LoVo (cell line): ENCODE measurements at regions not wholly inside any gene's neighbourhood (a gene's known extent, or its start where the extent isn't known, plus 50 kb on each side); places are given as distances from the start of the nearest gene placed in this dataset.

Experiments
- DNase-seq: peaks from one replicate; pipeline ENCODE4 v3.0.0-alpha.2; 2016; ENCODE audit warnings: low spot score

DNA sequence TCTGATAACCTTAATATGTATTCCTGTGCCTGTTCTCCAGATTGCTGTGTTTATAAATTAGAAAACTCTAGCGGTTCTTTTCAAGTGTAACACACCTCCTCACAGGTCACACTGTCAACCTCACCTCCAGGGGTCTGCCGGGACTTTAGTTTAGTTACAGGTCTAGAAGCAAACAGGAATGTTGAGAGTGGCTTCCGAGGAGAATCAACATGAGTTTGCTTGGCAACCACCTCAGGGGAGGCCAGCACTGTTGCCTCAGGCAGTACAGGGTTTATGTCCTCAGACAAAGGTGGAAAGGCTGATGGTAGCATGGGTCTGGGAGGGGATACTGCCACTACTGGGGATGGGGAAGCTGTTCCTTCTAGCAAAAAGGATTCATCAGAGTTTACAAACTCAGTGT is 438.0 kb downstream of the DTHD1 start:
- no peak for DNase-seq

- DNase-seq = no peak
These were observed 441.6 kb downstream of the DTHD1 start for GRCh38 chr4:36722986-36723385.

DNA sequence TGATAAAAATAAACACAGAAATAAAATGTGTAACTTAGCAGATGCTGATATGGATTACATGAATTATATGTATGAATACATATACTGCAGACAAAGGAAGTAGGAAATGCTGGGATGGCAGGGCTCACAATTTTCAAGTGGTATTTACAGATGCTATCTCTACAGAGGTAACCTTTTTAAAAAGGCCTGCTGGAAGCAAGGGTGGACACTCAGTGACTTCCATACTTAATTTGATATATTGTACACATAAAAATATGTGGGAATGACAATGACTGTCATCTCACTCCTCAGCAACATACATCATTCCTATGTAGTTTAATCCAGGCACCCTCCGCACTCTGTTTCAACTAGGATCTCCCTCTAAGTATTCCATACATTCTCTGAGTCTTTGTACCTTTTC is 452.9 kb downstream of the DTHD1 start:
- DNase-seq = no peak

DNA sequence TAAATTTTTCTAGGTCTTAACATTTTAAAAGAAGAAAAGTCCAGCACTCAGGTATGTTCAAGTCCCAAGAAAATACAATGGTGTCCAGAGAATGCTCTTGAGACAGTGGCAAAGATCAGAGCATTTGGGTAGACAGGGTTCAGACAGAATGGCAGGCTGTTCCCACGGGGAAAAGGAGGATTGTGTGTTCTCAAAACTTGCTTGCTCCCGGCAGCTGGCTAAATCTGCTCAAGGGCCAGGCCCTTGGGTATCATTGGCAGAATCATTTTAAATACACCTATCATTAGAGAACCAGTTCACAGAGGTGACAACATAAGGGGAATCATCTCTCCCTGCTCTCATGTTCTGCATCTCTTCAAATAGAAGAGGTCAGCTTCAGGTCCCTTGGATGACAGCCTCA is 456.3 kb downstream of the DTHD1 start:
- no peak for DNase-seq

GRCh38 chr4:36740796-36741310 is 459.4 kb downstream of the DTHD1 start:
- DNase-seq = no peak

- no peak for DNase-seq
These were observed 466.1 kb downstream of the DTHD1 start for GRCh38 chr4:36747277-36748129.

GRCh38 chr4:36753048-36753447 is 471.6 kb downstream of the DTHD1 start:
- no peak for DNase-seq

DNA sequence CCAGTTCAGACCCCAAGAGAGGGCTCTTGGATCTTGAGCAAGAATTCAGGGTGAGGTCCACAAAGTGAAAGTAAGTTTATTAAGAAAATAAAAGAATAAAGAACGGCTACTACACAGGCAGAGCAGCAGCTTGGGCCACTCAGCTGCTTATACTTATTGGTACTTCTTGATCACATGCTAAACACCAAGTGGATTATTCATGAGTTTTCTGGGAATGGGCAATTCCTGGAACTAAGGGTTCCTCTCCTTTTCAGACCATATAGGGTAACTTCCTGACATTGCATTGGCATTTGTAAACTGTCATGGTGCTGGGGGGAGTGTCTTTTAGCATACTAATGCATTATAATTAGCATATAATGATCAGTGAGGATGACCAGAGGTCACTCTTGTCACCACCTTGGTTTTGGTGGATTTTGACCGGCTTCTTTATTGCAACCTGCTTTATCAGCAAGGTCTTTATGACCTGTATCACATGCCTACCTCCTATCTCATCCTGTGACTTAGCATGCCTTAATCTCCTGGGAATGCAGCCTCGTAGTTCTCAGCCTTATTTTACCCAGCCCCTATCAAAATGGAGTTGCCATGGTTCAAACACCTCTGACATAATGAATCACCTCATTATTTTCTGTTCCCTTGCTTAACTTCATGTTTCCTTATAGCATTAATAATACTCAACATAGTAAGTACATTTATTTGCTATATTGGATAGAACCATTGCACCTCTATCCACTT is 476.3 kb downstream of the DTHD1 start:
- DNase-seq = no peak

DNA sequence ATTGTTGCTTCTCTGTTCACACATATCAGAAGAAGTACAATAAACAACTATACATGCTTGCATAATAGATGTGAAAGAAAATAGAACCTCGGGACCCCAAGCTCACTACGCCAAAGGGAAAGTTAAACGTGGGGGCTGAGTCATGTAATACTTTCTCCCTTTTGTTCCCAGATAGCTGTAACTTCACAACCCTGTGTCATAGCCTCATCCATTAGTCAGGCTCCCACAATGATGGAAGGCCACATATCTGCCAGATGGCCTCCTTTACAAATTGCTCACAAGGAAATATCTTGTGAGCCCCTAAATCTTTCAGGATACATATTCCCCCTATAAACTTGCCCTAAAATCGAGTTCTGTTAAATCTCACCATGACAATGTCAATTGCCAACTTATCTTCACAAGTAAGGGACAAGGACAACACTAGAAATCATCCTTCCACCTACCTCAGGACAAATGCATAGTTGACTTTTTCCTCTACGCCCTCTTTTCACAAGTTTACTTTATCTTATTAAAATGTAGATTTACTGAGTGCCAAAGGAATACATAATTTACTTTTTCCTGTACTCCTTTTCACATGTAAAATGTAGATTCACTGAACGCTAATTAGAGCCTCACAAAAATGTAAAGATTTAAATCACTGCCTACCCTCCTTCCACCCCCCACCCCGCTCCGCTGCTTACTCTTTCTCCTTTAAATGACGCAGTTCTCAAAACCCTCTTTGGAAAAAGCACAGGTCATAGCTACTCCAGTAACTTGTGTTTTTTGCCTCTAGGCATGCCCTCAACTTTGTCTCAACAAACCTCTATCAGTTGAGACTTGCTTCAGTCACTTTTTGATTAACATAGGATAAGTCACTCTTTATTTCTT is 477.1 kb downstream of the DTHD1 start:
- DNase-seq = no peak

DNA sequence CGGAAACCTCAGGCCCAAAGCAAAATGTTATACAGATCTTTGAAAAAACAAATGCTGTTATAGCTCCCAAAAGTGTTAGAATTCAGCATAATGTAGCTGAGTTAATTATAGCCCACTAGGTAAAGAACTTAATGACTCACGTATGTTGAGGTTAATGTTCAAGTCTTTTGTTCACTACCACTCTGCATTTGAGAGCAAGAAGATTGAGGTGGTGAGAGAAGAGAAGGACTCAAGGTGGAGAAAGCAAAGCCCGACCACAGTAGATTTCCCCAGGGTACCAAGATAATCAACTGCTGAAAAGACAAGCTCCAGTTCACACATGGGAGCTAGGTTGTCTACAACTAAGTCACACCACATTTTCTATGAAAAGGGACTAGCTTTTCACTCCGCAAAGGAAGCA is 480.2 kb downstream of the DTHD1 start:
- DNase-seq = no peak

DNA sequence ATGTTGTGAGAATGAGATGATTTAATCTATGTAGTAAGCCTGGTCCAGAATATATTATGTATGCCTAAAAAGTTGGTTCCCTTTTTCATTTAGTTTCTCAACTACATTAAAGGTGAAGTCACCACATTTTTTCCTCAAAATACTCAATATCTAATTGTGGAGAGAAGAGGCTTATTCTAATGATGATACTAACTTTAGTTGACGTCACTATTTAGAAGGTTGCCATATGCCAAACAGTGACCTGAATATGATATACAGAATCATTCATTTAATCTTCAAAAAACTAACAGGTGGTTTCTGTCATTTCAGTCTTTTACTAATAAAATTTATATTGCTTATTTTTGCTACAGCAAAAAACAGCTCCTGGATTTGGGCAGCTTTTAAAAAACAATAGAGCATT is 480.7 kb upstream of the NWD2 start:
- DNase-seq = no peak

DNA sequence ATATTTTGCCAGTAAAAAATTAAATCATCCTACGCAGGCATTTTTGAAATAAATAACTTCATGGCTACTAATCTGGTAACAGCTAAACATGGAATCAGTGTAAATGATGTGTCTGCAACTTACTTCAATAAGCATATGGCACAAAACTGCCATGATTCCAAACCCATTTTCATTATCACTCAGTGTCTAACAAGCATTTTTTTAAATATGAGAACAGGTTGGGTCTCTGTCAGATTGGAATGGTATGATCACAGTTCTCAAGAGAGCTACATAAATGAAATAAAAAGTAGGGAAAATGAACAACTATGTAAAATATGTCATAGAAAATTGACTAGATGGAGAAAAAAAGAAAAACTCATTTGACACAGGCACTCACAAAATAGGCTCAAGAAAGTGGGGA is 476.9 kb upstream of the NWD2 start:
- DNase-seq = no peak

DNA sequence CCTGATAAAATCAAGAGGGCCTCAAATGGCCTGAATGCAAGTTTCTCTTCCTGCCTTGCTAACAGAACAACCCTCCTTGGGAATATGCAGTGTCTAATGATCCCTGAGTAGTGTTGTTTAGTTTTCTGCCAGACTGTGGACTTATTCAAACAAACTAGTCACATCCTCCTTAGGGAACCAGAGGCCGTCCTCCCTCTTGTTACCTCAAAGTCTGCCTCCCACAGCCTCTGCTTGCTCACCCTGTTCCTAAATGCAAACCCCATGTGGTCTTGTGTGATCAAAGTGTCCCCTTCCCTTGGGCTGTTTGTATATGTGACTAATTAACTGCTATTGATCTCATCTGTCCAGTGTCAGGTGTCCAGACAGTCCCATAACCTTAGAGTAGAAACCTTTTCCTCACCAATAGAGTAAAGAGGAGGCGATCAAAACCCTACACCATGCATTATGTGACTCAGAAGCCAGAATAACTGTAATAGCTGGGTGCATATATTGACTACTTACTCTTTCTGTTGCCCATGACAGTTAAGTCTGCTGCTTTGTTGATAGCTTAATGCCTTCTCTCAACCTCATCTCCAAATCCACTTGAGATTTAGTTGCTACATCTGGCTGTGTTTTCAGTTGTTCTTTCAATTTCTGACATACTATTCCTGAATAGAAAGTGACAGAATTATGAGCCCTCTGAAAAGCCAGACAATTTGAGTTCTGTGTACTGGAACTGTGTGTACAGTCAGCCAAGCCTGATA is 473.0 kb upstream of the NWD2 start:
- DNase-seq = no peak

GRCh38 chr4:36772154-36772516 is 472.4 kb upstream of the NWD2 start:
- no peak for DNase-seq

GRCh38 chr4:36773467-36773866 is 471.1 kb upstream of the NWD2 start:
- no peak for DNase-seq

DNA sequence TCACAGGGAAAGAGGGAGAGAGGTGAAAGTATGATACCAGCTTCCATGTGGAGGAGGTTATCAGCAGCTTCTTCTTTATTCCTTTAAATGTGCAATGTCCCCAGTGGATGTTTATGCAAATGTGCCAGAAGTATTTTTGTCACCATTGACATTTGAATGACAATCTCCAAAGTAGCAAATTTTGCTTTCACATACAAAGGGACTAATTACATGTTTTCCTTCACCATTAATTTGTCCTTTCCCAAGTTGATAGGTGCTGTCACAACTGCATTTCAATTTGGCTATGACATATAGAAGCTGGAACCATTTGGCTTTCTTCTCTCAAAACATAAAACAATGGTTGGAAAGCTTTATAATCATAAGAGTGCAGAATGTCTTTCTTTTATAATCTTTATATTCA is 469.0 kb upstream of the NWD2 start:
- DNase-seq = no peak

DNA sequence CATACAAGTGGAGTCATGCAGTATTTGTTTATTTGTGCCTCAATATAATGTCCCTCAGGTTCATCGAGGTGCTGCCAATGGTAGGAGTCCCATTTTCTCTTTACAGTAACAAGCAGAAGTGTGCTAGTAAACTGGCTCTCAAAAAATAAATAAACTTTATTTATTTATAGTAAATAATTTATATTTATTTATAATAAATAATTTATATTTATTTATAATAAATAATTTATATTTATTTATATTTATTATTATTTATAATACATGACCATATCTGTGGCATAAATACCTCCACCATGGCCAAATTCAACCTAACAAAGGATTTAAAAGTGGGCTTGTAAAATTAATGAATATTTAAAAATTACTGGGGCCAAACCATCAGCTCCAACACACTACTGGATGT is 464.9 kb upstream of the NWD2 start:
- no peak for DNase-seq

DNA sequence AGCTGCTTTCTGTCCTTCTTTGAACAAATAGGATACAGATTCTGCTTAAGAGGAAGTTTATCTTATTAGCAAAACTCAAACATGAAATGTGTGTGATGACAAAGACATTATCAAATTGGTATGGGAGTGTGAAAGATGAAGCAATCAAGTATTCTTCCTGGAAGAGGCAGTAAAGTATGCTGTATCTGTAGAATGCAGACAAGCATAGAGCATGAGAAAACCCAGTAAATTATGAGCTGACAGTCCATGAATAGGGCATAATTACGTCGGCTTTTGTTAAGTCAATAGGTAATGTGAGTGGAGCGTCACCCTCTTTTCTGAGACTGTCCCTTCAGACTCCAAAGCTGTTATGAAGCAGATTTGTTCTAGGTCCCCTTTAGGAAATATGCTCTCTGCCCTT is 458.6 kb upstream of the NWD2 start:
- DNase-seq = no peak

GRCh38 chr4:36786519-36786918 is 458.0 kb upstream of the NWD2 start:
- no peak for DNase-seq

DNA sequence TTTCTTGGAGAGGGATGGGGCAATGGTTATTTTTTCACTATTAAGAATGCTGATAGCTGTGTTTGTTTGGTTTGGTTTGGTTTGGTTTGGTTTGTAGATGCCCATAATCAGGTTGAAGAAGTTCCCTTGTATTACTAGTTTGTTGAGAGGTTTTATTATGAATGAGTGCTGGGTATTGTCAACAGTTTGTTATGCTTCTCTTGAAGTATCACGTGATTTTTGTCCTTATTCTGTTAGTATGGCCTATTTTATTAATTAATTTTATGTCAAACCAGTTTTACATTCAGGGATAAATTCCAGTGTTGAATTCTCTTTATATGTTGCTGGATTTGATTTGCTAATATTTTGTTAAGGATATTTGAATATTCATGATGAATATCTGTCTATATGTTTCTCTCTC is 449.8 kb upstream of the NWD2 start:
- no peak for DNase-seq

- no peak for DNase-seq
These were observed 432.4 kb upstream of the NWD2 start for GRCh38 chr4:36812149-36812548.

DNA sequence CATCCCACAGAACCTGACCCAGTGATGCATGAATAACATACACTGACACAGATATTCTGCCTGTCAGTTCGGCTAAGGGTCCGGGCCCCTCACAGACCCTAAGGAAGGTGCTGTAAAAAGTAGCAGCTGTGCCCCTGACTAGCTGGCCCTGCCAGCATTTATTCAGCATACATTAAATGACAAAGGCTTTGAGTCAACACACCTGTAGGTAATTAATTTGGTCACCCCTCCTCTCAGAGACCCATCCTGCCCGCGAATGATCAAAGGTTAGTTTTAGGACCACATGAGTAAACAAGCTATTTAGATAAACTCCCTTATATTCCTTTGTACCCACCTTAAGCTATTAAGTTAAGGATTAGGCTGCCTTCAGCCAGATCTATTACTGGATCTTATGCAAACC is 429.0 kb upstream of the NWD2 start:
- no peak for DNase-seq
